NCI-H510A (cell line): ENCODE measurements at regions not wholly inside any gene's neighbourhood (a gene's known extent, or its start where the extent isn't known, plus 50 kb on each side); places are given as distances from the start of the nearest gene placed in this dataset.
A peak's percentile ranks its signal among the peaks of the same experiment; 100 is the strongest.

Experiments
- DNase-seq: peaks from one replicate; lab custom pipeline; 2025; lab: John Stamatoyannopoulos, UW

GRCh38 chr14:66197276-66197675 is 288.9 kb upstream of the CCDC196 start:
- DNase-seq: no peak

GRCh38 chr14:66206554-66206953 is 279.6 kb upstream of the CCDC196 start:
- DNase-seq: no peak

- DNase-seq: no peak
Observed at GRCh38 chr14:66216763-66217162, 269.4 kb upstream of the CCDC196 start.

GRCh38 chr14:66219886-66220285 is 266.3 kb upstream of the CCDC196 start:
- no peak for DNase-seq

- no peak for DNase-seq
Observed at GRCh38 chr14:66224492-66225178, 261.5 kb upstream of the CCDC196 start.

GRCh38 chr14:66225337-66225736 is 260.8 kb upstream of the CCDC196 start:
- DNase-seq: no peak

- DNase-seq: no peak
Observed at GRCh38 chr14:66228267-66228970, 257.8 kb upstream of the CCDC196 start.

GRCh38 chr14:66231820-66232219 is 254.4 kb upstream of the CCDC196 start:
- DNase-seq: no peak

- peak; percentile 16 for DNase-seq
Observed at GRCh38 chr14:66233591-66233990, 252.6 kb upstream of the CCDC196 start.

GRCh38 chr14:66234411-66234810 is 251.8 kb upstream of the CCDC196 start:
- no peak for DNase-seq

GRCh38 chr14:66237741-66238140 is 248.4 kb upstream of the CCDC196 start:
- no peak for DNase-seq

- DNase-seq: no peak
Observed at GRCh38 chr14:66238969-66239368, 247.2 kb upstream of the CCDC196 start.

GRCh38 chr14:66239589-66239988 is 246.6 kb upstream of the CCDC196 start:
- DNase-seq: no peak

GRCh38 chr14:66240105-66240504 is 246.1 kb upstream of the CCDC196 start:
- DNase-seq: no peak

GRCh38 chr14:66242001-66242400 is 244.2 kb upstream of the CCDC196 start:
- DNase-seq: no peak

- no peak for DNase-seq
Observed at GRCh38 chr14:66244834-66245233, 241.3 kb upstream of the CCDC196 start.

- no peak for DNase-seq
Observed at GRCh38 chr14:66247662-66248193, 238.4 kb upstream of the CCDC196 start.

GRCh38 chr14:66248256-66248655 is 237.9 kb upstream of the CCDC196 start:
- DNase-seq: no peak

GRCh38 chr14:66249544-66249943 is 236.6 kb upstream of the CCDC196 start:
- no peak for DNase-seq

- no peak for DNase-seq
Observed at GRCh38 chr14:66254038-66254437, 232.1 kb upstream of the CCDC196 start.

- DNase-seq: no peak
Observed at GRCh38 chr14:66268802-66269334, 217.3 kb upstream of the CCDC196 start.

- no peak for DNase-seq
Observed at GRCh38 chr14:66272221-66272620, 213.9 kb upstream of the CCDC196 start.

GRCh38 chr14:66273261-66273832 is 212.8 kb upstream of the CCDC196 start:
- no peak for DNase-seq
